OCI-LY7 (cell line): ENCODE measurements at regions not wholly inside any gene's neighbourhood (a gene's known extent, or its start where the extent isn't known, plus 50 kb on each side); places are given as distances from the start of the nearest gene placed in this dataset.

Experiments
- EZH2phosphoT487 ChIP-seq: fragments of 200-600 bp; sonication (generic); IDR thresholded peaks from 2 replicates; pipeline ENCODE4 v1.6.1; 2018; ENCODE audit warnings: low read depth, borderline replicate concordance, mild to moderate bottlenecking, mixed run types, antibody characterized with exemption, low read length, moderate library complexity, mixed read lengths
- TF ChIP-seq, protein P1 (sequence below): fragments of 200-600 bp; sonication (generic); conservative IDR thresholded peaks from 2 replicates; pipeline ENCODE4 v1.5.1; 2014; ENCODE audit warnings: mild to moderate bottlenecking, antibody characterized with exemption, low read length, moderate library complexity, mixed read lengths

- TF ChIP-seq, protein P1, sequence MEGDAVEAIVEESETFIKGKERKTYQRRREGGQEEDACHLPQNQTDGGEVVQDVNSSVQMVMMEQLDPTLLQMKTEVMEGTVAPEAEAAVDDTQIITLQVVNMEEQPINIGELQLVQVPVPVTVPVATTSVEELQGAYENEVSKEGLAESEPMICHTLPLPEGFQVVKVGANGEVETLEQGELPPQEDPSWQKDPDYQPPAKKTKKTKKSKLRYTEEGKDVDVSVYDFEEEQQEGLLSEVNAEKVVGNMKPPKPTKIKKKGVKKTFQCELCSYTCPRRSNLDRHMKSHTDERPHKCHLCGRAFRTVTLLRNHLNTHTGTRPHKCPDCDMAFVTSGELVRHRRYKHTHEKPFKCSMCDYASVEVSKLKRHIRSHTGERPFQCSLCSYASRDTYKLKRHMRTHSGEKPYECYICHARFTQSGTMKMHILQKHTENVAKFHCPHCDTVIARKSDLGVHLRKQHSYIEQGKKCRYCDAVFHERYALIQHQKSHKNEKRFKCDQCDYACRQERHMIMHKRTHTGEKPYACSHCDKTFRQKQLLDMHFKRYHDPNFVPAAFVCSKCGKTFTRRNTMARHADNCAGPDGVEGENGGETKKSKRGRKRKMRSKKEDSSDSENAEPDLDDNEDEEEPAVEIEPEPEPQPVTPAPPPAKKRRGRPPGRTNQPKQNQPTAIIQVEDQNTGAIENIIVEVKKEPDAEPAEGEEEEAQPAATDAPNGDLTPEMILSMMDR: no peak
- no peak for TF ChIP-seq EZH2phosphoT487
Measured at GRCh38 chr17:63381101-63381729, 64.9 kb downstream of the CYB561 start.
